ENCODE measurements at regions not wholly inside any gene's neighbourhood (a gene's known extent, or its start where the extent isn't known, plus 50 kb on each side); places are given as distances from the start of the nearest gene placed in this dataset.
A peak's percentile ranks its signal among the peaks of the same experiment; 100 is the strongest.

GRCh38 chr2:21449881-21450280, 326.1 kb downstream of the TDRD15 start:
- ATAC-seq (ENCODE audit: low FRiP score): no peak
- Histone ChIP-seq H3K4me3 (ENCODE audit: low read length in 2 of 2) (no peak overlapping the region), H3K27me3 (ENCODE audit: control insufficient read depth in 1 of 2, insufficient read depth in 2 of 2, low read length in 1 of 2) (no peaks in the 10 kb centered on the region), H3K27ac (ENCODE audit: low read depth in 1 of 2, low read length in 2 of 2) (no peak overlapping the region), H3K9me3 (ENCODE audit: control insufficient read depth, low read length) (no peaks in the 10 kb centered on the region), H3K36me3 (ENCODE audit: control insufficient read depth in 1 of 2, insufficient read depth in 2 of 2, low read length in 1 of 2) (no peaks in the 10 kb centered on the region), H3K4me1 (ENCODE audit: control insufficient read depth in 1 of 2, insufficient read depth in 2 of 2, low read length in 2 of 2) (no peaks in the 10 kb centered on the region)
- intact Hi-C loops (cut with DNase I): no loop called here
- WGBS, 2 donors: 93 to 95% methylated on average over 4 of the region's 4 CpGs
- no peak for DNase-seq

- Histone ChIP-seq H3K4me1 (ENCODE audit: control insufficient read depth in 1 of 2, insufficient read depth in 2 of 2, low read length in 2 of 2) (no peaks in the 10 kb centered on the region), H3K27me3 (ENCODE audit: control insufficient read depth in 1 of 2, insufficient read depth in 2 of 2, low read length in 1 of 2) (no peaks in the 10 kb centered on the region), H3K9me3 (ENCODE audit: control insufficient read depth, low read length) (no peaks in the 10 kb centered on the region), H3K27ac (ENCODE audit: low read depth in 1 of 2, low read length in 2 of 2) (no peak overlapping the region), H3K36me3 (ENCODE audit: control insufficient read depth in 1 of 2, insufficient read depth in 2 of 2, low read length in 1 of 2) (no peaks in the 10 kb centered on the region), H3K4me3 (ENCODE audit: low read length in 2 of 2) (no peak overlapping the region)
- 72 to 89% methylated on average over 2 of the region's 2 CpGs for WGBS, 2 donors
- DNase-seq (no peak), ATAC-seq (ENCODE audit: low FRiP score) (no peak)
- intact Hi-C loops (cut with DNase I): no loop called here
These were observed 327.6 kb downstream of the TDRD15 start for GRCh38 chr2:21451403-21451802.

- H3K36me3 ChIP-seq (ENCODE audit: control insufficient read depth in 1 of 2, insufficient read depth in 2 of 2, low read length in 1 of 2): no peaks in the 10 kb centered on the region
- H3K27ac ChIP-seq (ENCODE audit: low read depth in 1 of 2, low read length in 2 of 2): no peak overlapping the region
- no peak for DNase-seq
- intact Hi-C loops (cut with DNase I): no loop called here
- no peaks in the 10 kb centered on the region for H3K4me1 ChIP-seq (ENCODE audit: control insufficient read depth in 1 of 2, insufficient read depth in 2 of 2, low read length in 2 of 2)
- H3K27me3 ChIP-seq (ENCODE audit: control insufficient read depth in 1 of 2, insufficient read depth in 2 of 2, low read length in 1 of 2): no peaks in the 10 kb centered on the region
- H3K4me3 ChIP-seq (ENCODE audit: low read length in 2 of 2): no peak overlapping the region
- 75 to 82% methylated on average over 5 of the region's 5 CpGs for WGBS, 2 donors
- H3K9me3 ChIP-seq (ENCODE audit: control insufficient read depth, low read length): no peaks in the 10 kb centered on the region
- no peak for ATAC-seq (ENCODE audit: low FRiP score)
These were observed 328.5 kb downstream of the TDRD15 start for GRCh38 chr2:21452263-21452662.

GRCh38 chr2:21452678-21453077, 328.9 kb downstream of the TDRD15 start:
- WGBS, 2 donors: 46 to 52% methylated on average over 5 of the region's 5 CpGs
- Histone ChIP-seq H3K27ac (ENCODE audit: low read depth in 1 of 2, low read length in 2 of 2) (no peak overlapping the region), H3K4me3 (ENCODE audit: low read length in 2 of 2) (no peak overlapping the region), H3K9me3 (ENCODE audit: control insufficient read depth, low read length) (no peaks in the 10 kb centered on the region), H3K27me3 (ENCODE audit: control insufficient read depth in 1 of 2, insufficient read depth in 2 of 2, low read length in 1 of 2) (no peaks in the 10 kb centered on the region), H3K36me3 (ENCODE audit: control insufficient read depth in 1 of 2, insufficient read depth in 2 of 2, low read length in 1 of 2) (no peaks in the 10 kb centered on the region), H3K4me1 (ENCODE audit: control insufficient read depth in 1 of 2, insufficient read depth in 2 of 2, low read length in 2 of 2) (no peaks in the 10 kb centered on the region)
- DNase-seq (no peak), ATAC-seq (ENCODE audit: low FRiP score) (no peak)
- intact Hi-C loops (cut with DNase I): no loop called here

GRCh38 chr2:21453723-21454450, 330.1 kb downstream of the TDRD15 start:
- no peaks in the 10 kb centered on the region for H3K27me3 ChIP-seq (ENCODE audit: control insufficient read depth in 1 of 2, insufficient read depth in 2 of 2, low read length in 1 of 2)
- DNase-seq (no peak), ATAC-seq (ENCODE audit: low FRiP score) (no peak)
- H3K36me3 ChIP-seq (ENCODE audit: control insufficient read depth in 1 of 2, insufficient read depth in 2 of 2, low read length in 1 of 2): no peaks in the 10 kb centered on the region
- H3K9me3 ChIP-seq (ENCODE audit: control insufficient read depth, low read length): no peaks in the 10 kb centered on the region
- no peaks in the 10 kb centered on the region for H3K4me1 ChIP-seq (ENCODE audit: control insufficient read depth in 1 of 2, insufficient read depth in 2 of 2, low read length in 2 of 2)
- 13 to 14% methylated on average over 8 of the region's 8 CpGs for WGBS, 2 donors
- peak overlapping the region in 1 of 2 donors; percentile 16 for H3K4me3 ChIP-seq (ENCODE audit: low read length in 2 of 2)
- intact Hi-C loops (cut with DNase I): no loop called here
- peak overlapping the region in 1 of 2 donors; percentile 83 for H3K27ac ChIP-seq (ENCODE audit: low read depth in 1 of 2, low read length in 2 of 2)

- intact Hi-C loops (cut with DNase I): no loop called here
- no peaks in the 10 kb centered on the region for H3K9me3 ChIP-seq (ENCODE audit: control insufficient read depth, low read length)
- H3K4me1 ChIP-seq (ENCODE audit: control insufficient read depth in 1 of 2, insufficient read depth in 2 of 2, low read length in 2 of 2): no peaks in the 10 kb centered on the region
- H3K27ac ChIP-seq (ENCODE audit: low read depth in 1 of 2, low read length in 2 of 2): no peak overlapping the region
- H3K36me3 ChIP-seq (ENCODE audit: control insufficient read depth in 1 of 2, insufficient read depth in 2 of 2, low read length in 1 of 2): no peaks in the 10 kb centered on the region
- H3K27me3 ChIP-seq (ENCODE audit: control insufficient read depth in 1 of 2, insufficient read depth in 2 of 2, low read length in 1 of 2): no peaks in the 10 kb centered on the region
- H3K4me3 ChIP-seq (ENCODE audit: low read length in 2 of 2): no peak overlapping the region
- DNase-seq: no peak
- no peak for ATAC-seq (ENCODE audit: low FRiP score)
- 90 to 91% methylated on average over 2 of the region's 2 CpGs for WGBS, 2 donors
These were observed 331.1 kb downstream of the TDRD15 start for GRCh38 chr2:21454839-21455238.

- Histone ChIP-seq H3K9me3 (ENCODE audit: control insufficient read depth, low read length) (no peaks in the 10 kb centered on the region), H3K4me1 (ENCODE audit: control insufficient read depth in 1 of 2, insufficient read depth in 2 of 2, low read length in 2 of 2) (no peaks in the 10 kb centered on the region), H3K27ac (ENCODE audit: low read depth in 1 of 2, low read length in 2 of 2) (no peak overlapping the region), H3K27me3 (ENCODE audit: control insufficient read depth in 1 of 2, insufficient read depth in 2 of 2, low read length in 1 of 2) (no peaks in the 10 kb centered on the region), H3K4me3 (ENCODE audit: low read length in 2 of 2) (no peak overlapping the region), H3K36me3 (ENCODE audit: control insufficient read depth in 1 of 2, insufficient read depth in 2 of 2, low read length in 1 of 2) (no peaks in the 10 kb centered on the region)
- intact Hi-C loops (cut with DNase I): no loop called here
- 31 to 46% methylated on average over 3 of the region's 3 CpGs for WGBS, 2 donors
- ATAC-seq (ENCODE audit: low FRiP score) (no peak), DNase-seq (no peak)
These were observed 338.0 kb downstream of the TDRD15 start for GRCh38 chr2:21461754-21462240.

GRCh38 chr2:21466341-21466927, 342.7 kb downstream of the TDRD15 start:
- no peak overlapping the region for H3K4me3 ChIP-seq (ENCODE audit: low read length in 2 of 2)
- no peaks in the 10 kb centered on the region for H3K9me3 ChIP-seq (ENCODE audit: control insufficient read depth, low read length)
- ATAC-seq (ENCODE audit: low FRiP score) (no peak), DNase-seq (no peak)
- intact Hi-C loops (cut with DNase I): no loop called here
- peaks cover 0 to 2% of the 10 kb centered on the region in 2 donors for H3K4me1 ChIP-seq (ENCODE audit: control insufficient read depth in 1 of 2, insufficient read depth in 2 of 2, low read length in 2 of 2)
- H3K27me3 ChIP-seq (ENCODE audit: control insufficient read depth in 1 of 2, insufficient read depth in 2 of 2, low read length in 1 of 2): no peaks in the 10 kb centered on the region
- H3K36me3 ChIP-seq (ENCODE audit: control insufficient read depth in 1 of 2, insufficient read depth in 2 of 2, low read length in 1 of 2): no peaks in the 10 kb centered on the region
- 8 to 14% methylated on average over 1 of the region's 1 CpG for WGBS, 2 donors
- H3K27ac ChIP-seq (ENCODE audit: low read depth in 1 of 2, low read length in 2 of 2): no peak overlapping the region

GRCh38 chr2:21467280-21467818, 343.6 kb downstream of the TDRD15 start:
- WGBS, 2 donors: 73 to 76% methylated on average over 1 of the region's 1 CpG
- Histone ChIP-seq H3K36me3 (ENCODE audit: control insufficient read depth in 1 of 2, insufficient read depth in 2 of 2, low read length in 1 of 2) (no peaks in the 10 kb centered on the region), H3K4me3 (ENCODE audit: low read length in 2 of 2) (no peak overlapping the region), H3K27me3 (ENCODE audit: control insufficient read depth in 1 of 2, insufficient read depth in 2 of 2, low read length in 1 of 2) (no peaks in the 10 kb centered on the region), H3K9me3 (ENCODE audit: control insufficient read depth, low read length) (no peaks in the 10 kb centered on the region), H3K27ac (ENCODE audit: low read depth in 1 of 2, low read length in 2 of 2) (no peak overlapping the region), H3K4me1 (ENCODE audit: control insufficient read depth in 1 of 2, insufficient read depth in 2 of 2, low read length in 2 of 2) (peaks cover 0 to 2% of the 10 kb centered on the region in 2 donors)
- DNase-seq (no peak), ATAC-seq (ENCODE audit: low FRiP score) (no peak)
- intact Hi-C loops (cut with DNase I): no loop called here

Data from aorta (tissue), 5 donors.